GM19455 (cell line): ENCODE measurements at regions not wholly inside any gene's neighbourhood (a gene's known extent, or its start where the extent isn't known, plus 50 kb on each side); places are given as distances from the start of the nearest gene placed in this dataset.

Experiments used
- ATAC-seq: cut with Tn5 transposase; IDR thresholded peaks from one replicate; pipeline ENCODE4 v1.9.1; 2021; ENCODE audit not compliant: unreplicated experiment

DNA sequence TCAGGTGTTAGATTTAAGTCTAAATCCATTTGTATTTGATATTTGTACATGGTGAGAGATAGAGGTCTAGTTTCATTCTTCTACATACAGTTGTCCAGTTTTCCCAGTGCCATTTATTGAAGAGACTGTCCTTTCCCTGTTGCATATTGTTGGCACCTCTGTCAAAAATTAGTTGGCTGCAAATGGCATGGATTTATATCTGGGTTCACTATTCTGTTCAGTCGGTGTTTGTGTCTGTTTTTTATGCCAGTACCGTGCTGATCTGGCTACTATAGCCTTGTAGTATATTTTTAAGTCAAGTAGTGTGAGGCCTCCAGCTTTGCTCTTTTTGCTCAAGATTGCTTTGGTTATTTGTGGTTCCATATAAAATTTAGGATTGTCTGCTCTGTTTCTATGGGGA is 176.2 kb upstream of the DMRT1 start:
- ATAC-seq, result no peak

GRCh38 chr9:671997-672396 is 169.5 kb upstream of the DMRT1 start:
- no peak for ATAC-seq

- ATAC-seq, result no peak
Observed at GRCh38 chr9:672851-673250, 168.6 kb upstream of the DMRT1 start.

DNA sequence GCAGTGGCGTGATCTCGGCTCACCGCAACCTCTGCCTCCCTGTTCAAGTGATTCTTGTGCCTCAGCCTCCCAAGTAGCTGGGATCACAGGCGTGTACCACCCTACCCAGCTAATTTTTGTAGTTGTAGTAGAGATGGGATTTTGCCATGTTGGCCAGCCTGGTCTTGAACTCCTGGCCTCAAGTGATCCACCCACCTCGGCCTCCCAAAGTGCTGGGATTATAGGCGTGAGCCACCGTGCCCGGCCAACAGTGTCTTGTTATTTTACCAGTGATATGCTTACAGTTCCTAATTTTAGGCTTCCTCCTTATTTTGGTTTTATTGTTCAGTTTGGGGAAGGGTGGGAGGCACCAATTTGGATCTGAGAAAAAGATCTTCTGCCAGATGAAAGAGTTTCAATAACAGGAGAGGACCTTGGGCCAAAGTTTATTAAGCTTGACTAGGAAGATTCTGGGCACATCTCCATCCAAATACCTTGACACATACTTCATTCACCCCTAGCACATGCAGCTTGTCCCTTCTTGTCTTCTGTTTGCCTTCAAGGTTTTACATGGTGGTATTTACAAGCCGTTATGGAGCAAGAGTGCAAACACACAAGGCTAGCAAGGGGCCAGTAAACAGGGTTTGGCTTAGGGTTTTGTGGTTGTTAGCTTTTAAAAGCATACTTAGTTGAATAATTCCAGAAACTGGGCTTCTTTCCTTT is 168.1 kb upstream of the DMRT1 start:
- ATAC-seq, result no peak

DNA sequence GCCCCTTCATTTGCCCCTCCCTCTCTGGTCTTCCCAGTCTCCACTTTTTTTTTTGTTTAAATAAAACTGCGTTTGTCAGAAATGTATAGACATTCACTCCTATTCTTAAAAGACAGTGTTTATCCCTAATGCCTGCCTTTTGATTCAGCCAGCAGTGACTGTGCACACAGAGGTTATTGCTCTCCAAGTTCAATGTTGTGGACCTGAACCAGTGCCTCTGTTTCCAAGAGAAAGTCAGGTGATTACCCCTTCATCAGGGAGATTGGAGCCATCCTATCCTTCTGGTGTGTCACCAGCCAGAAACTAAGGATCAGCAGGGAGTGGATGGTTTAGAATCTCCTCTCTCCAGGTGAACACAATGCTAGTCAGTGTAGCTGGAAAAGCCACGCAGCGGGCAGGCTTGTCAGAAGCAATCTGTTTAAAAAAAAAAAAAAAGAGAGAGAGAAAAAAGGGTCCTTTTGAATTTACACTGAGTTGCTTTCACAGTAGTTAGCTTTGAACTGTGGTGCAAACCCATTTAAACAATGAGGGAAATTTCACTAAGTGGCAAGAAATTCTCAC is 167.5 kb upstream of the DMRT1 start:
- no peak for ATAC-seq

- no peak for ATAC-seq
Observed at GRCh38 chr9:675697-676370, 165.7 kb upstream of the DMRT1 start.

- ATAC-seq, result no peak
Observed at GRCh38 chr9:676780-677438, 164.6 kb upstream of the DMRT1 start.

- ATAC-seq, result no peak
Observed at GRCh38 chr9:677461-678097, 163.9 kb upstream of the DMRT1 start.

DNA sequence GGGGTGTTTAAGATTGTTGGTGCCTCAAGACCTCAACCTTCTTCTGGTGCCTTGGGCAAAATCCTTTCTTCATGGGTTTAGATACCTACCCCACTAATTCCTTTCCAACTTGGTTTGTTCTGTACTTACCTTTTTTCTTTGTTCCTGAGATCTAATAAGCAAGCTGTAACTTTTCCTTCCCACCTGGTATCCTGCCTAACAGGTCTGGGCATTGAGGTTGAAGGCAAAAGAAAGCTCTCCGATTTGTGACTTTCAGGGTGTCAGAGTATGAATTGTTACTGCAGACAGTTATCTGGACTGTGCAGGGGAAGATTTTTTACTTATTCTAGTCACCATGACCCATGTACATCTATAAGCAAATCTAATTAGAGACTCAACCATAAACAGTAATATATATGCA is 162.6 kb upstream of the DMRT1 start:
- no peak for ATAC-seq

DNA sequence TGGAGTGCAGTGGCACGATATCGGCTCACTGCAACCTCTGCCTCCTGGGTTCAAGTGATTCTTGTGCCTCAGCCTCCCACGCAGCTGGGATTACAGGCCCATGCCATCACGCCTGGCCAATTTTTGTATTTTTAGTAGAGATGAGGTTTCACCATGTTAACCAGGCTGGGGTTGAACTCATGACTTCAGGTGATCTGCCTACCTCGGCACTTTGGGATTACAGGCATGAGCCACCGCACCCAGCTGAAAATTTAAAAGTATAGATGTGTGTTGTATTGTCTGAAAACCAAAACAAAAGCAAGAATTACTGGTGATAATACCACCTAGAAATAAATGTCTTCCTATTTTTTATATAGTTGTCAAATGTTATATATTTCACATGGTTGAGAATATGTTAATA is 162.0 kb upstream of the DMRT1 start:
- ATAC-seq, result no peak

GRCh38 chr9:680106-680505 is 161.4 kb upstream of the DMRT1 start:
- no peak for ATAC-seq

- ATAC-seq, result no peak
Observed at GRCh38 chr9:682633-683508, 158.6 kb upstream of the DMRT1 start.

DNA sequence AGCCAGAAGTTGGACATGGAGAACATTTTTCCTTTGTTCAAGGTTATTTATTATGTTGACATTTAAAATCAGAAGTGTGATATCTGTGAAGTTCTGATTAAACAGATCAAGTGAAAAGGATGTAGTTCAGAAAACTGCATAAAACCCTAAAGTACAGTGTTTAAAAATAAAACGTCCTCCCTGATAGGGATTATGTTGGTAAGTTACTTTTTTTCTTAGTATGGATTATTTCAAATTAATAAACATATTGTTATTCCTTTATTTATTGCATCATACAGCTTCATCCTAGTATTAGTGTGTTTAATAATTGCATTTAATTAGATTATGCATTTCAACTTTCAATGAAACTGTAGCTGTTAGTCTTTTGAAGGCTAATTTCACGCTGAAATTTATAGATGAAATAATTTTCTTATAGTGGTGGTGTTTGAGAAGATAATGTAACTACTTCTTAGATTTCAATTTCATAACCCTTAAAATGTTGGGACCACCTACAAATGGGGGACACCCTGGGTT is 157.9 kb upstream of the DMRT1 start:
- no peak for ATAC-seq

GRCh38 chr9:684054-684890 is 157.2 kb upstream of the DMRT1 start:
- no peak for ATAC-seq

DNA sequence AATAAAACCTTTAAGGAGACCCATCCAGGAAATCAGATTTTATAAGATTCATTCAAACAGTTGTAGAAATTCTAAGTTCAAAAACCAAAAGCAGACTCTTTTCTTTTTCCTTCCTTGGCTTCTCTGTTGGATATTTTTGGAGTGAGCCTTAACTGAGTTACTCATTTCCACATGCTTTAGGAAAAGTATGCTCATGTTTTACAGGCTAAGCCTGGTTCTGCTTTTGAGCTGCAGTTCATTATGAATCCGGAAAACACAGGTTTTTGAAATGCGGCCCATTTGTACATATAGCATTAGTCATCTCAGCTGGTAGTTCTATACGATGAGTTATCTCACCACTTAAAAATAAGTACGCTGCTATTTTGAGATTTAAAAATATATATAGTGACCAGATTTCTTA is 156.6 kb upstream of the DMRT1 start:
- ATAC-seq, result no peak

GRCh38 chr9:686321-686813 is 155.1 kb upstream of the DMRT1 start:
- ATAC-seq, result no peak

GRCh38 chr9:687034-687785 is 154.3 kb upstream of the DMRT1 start:
- no peak for ATAC-seq

GRCh38 chr9:687994-688393 is 153.5 kb upstream of the DMRT1 start:
- no peak for ATAC-seq
